ENCODE measurements at regions not wholly inside any gene's neighbourhood (a gene's known extent, or its start where the extent isn't known, plus 50 kb on each side); places are given as distances from the start of the nearest gene placed in this dataset.
A peak's percentile ranks its signal among the peaks of the same experiment; 100 is the strongest.

- TF ChIP-seq, protein P1, sequence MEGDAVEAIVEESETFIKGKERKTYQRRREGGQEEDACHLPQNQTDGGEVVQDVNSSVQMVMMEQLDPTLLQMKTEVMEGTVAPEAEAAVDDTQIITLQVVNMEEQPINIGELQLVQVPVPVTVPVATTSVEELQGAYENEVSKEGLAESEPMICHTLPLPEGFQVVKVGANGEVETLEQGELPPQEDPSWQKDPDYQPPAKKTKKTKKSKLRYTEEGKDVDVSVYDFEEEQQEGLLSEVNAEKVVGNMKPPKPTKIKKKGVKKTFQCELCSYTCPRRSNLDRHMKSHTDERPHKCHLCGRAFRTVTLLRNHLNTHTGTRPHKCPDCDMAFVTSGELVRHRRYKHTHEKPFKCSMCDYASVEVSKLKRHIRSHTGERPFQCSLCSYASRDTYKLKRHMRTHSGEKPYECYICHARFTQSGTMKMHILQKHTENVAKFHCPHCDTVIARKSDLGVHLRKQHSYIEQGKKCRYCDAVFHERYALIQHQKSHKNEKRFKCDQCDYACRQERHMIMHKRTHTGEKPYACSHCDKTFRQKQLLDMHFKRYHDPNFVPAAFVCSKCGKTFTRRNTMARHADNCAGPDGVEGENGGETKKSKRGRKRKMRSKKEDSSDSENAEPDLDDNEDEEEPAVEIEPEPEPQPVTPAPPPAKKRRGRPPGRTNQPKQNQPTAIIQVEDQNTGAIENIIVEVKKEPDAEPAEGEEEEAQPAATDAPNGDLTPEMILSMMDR (IDR thresholded peaks at IDR 0.05; ENCODE audit: unreplicated experiment) = no peak
- Mint-ChIP-seq H3K4me1 (ENCODE audit: low read depth) (peaks cover 2% of the 10 kb centered on the region), H3K27me3 (peaks cover 61% of the 10 kb centered on the region), H3K9me3 (ENCODE audit: low read depth) (no peaks in the 10 kb centered on the region), H3K27ac (no peak overlapping the region), H3K4me3 (ENCODE audit: low read depth) (no peak overlapping the region), H3K36me3 (ENCODE audit: insufficient read depth) (no peaks in the 10 kb centered on the region)
- DNase-seq (ENCODE audit: low spot score, unreplicated experiment) = no peak
Measured at GRCh38 chr11:116168459-116168787, 604.4 kb downstream of the BUD13 start.

DNA sequence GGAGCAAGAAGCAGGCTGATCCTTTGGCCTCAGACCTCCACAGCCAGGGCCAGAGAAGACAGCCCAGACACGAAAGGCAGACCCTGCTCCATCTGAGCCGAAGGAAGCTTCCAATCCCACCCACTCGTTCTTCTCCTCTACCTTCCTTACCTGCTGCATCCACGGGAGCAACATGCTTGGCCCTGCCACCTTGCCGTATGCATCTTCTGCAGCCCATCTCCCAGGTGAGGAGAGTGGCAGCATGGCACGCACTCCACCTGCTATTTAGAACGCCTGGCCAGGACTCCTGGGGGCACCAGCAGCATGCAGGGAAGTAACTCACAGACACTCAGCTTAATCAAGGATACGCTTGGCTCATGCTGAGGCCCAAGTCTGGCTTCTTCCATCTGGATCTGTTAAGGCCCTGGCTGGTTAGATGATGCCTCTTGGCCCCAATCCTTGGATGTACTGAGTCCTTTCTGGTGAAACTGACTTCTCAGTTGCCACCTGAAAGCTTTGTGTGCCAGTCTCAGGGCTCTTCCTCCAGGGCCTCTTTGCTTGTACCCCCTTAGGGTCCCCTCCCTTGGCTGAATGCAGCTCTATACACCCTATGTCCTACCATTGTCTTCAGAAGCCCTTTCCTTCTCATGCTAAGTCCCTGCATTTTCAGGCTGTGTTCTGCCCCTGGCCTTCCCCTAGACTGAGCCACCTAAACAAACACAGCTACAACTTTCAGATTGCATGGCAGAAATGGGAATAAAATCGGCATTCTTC lies 604.9 kb downstream of the BUD13 start:
- peaks cover 6% of the 10 kb centered on the region for H3K4me1 Mint-ChIP-seq (ENCODE audit: low read depth)
- TF ChIP-seq, protein P1 (IDR thresholded peaks at IDR 0.05; ENCODE audit: unreplicated experiment) = no peak
- no peak overlapping the region for H3K27ac Mint-ChIP-seq
- no peak for DNase-seq (ENCODE audit: low spot score, unreplicated experiment)
- no peak overlapping the region for H3K4me3 Mint-ChIP-seq (ENCODE audit: low read depth)
- H3K9me3 Mint-ChIP-seq (ENCODE audit: low read depth) = no peaks in the 10 kb centered on the region
- peaks cover 59% of the 10 kb centered on the region for H3K27me3 Mint-ChIP-seq
- H3K36me3 Mint-ChIP-seq (ENCODE audit: insufficient read depth) = no peaks in the 10 kb centered on the region

DNA sequence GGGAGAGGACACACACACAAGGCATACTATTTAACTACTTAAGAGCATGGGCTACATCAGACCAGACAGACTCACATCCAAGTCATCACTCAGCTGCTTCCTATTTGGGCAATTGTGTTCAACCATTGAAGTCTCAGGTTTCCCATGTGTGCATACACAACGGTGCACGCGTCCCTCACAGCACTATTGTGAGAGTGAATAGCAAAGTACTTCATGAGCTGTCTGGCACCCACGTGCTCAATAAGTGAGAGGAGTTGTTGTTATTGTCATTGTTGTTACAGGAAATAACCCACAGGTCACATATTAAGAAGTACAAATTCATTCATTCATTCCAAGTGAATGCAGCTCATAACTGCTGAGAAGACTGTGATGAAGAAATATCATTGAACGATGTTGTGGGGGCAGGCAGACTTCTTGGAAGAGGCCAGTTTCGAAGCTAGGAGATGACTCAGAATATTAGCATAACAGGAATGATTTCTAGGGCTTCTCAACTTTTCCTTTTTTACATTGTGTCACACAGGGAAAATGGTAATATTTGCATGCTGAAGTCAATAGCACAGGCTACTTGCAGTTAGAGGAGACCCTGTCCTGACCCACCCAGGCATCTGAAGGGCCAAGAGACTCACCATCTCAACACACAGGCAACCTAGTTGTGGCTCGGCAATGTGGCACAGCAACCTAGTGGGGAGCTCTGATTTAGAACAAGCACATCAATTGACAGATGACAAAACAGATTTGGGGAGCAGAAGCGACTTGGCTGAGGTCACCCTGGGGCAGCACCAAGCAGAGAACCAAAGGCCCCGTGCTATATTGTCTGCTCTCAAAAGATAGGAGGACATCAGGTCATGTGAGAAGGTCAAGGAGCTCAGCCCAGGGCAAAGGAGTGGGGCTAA lies 606.0 kb downstream of the BUD13 start:
- Mint-ChIP-seq H3K27ac (no peak overlapping the region), H3K36me3 (ENCODE audit: insufficient read depth) (no peaks in the 10 kb centered on the region), H3K4me3 (ENCODE audit: low read depth) (no peak overlapping the region), H3K27me3 (peaks cover 54% of the 10 kb centered on the region), H3K9me3 (ENCODE audit: low read depth) (no peaks in the 10 kb centered on the region), H3K4me1 (ENCODE audit: low read depth) (peaks cover 9% of the 10 kb centered on the region)
- DNase-seq (ENCODE audit: low spot score, unreplicated experiment) = no peak
- TF ChIP-seq, protein P1 (IDR thresholded peaks at IDR 0.05; ENCODE audit: unreplicated experiment) = no peak

GRCh38 chr11:116164843-116165242 lies 607.9 kb downstream of the BUD13 start:
- Mint-ChIP-seq H3K4me3 (ENCODE audit: low read depth) (no peak overlapping the region), H3K4me1 (ENCODE audit: low read depth) (peaks cover 9% of the 10 kb centered on the region), H3K36me3 (ENCODE audit: insufficient read depth) (no peaks in the 10 kb centered on the region), H3K9me3 (ENCODE audit: low read depth) (no peaks in the 10 kb centered on the region), H3K27me3 (peaks cover 56% of the 10 kb centered on the region), H3K27ac (no peak overlapping the region)
- TF ChIP-seq, protein P1 (IDR thresholded peaks at IDR 0.05; ENCODE audit: unreplicated experiment) = no peak
- no peak for DNase-seq (ENCODE audit: low spot score, unreplicated experiment)

GRCh38 chr11:116162886-116163230 lies 609.9 kb downstream of the BUD13 start:
- DNase-seq (ENCODE audit: low spot score, unreplicated experiment) = no peak
- H3K4me1 Mint-ChIP-seq (ENCODE audit: low read depth) = peaks cover 7% of the 10 kb centered on the region
- TF ChIP-seq, protein P1 (IDR thresholded peaks at IDR 0.05; ENCODE audit: unreplicated experiment) = no peak
- peak overlapping the region; percentile 38 for H3K27ac Mint-ChIP-seq
- no peaks in the 10 kb centered on the region for H3K9me3 Mint-ChIP-seq (ENCODE audit: low read depth)
- H3K4me3 Mint-ChIP-seq (ENCODE audit: low read depth) = peak overlapping the region; percentile 12
- no peaks in the 10 kb centered on the region for H3K36me3 Mint-ChIP-seq (ENCODE audit: insufficient read depth)
- peaks cover 44% of the 10 kb centered on the region for H3K27me3 Mint-ChIP-seq

All from progenitor cell of endocrine pancreas (in vitro differentiated cells).